AG04449 (cell line): ENCODE measurements at regions not wholly inside any gene's neighbourhood (a gene's known extent, or its start where the extent isn't known, plus 50 kb on each side); places are given as distances from the start of the nearest gene placed in this dataset.

Source experiments
- CTCF ChIA-PET: fragments of 350-600 bp; formaldehyde crosslinking; extraction: SDS; loops from one replicate; lab custom pipeline; 2021; ENCODE audit warnings: antibody characterized with exemption; lab: Yijun Ruan, JAX
- POLR2A ChIA-PET: fragments of 400-600, 350-600 bp; formaldehyde crosslinking; extraction: SDS; loops from one replicate; lab custom pipeline; 2020; ENCODE audit warnings: antibody characterized with exemption, inconsistent platforms; lab: Yijun Ruan, JAX
- DNase-seq: peaks from one replicate; pipeline ENCODE4 v3.0.0-alpha.2; 2010; ENCODE audit warnings: low read depth, low spot score
- H3K4me3 ChIP-seq: 2 replicates; pipeline ENCODE4 v1.5.1; 2011; ENCODE audit warnings: low read depth, mild to moderate bottlenecking, control low read depth, low read length
- TF ChIP-seq, protein P1 (sequence below): IDR thresholded peaks from one replicate; pipeline ENCODE4 v1.5.1; 2011; ENCODE audit warnings: mild to moderate bottlenecking, moderate library complexity, low read length, control low read depth, inconsistent platforms; ENCODE audit not compliant: insufficient read depth; ENCODE audit errors: missing control alignments

- no peak overlapping the region for H3K4me3 ChIP-seq
- DNase-seq, result no peak
- TF ChIP-seq, protein P1, sequence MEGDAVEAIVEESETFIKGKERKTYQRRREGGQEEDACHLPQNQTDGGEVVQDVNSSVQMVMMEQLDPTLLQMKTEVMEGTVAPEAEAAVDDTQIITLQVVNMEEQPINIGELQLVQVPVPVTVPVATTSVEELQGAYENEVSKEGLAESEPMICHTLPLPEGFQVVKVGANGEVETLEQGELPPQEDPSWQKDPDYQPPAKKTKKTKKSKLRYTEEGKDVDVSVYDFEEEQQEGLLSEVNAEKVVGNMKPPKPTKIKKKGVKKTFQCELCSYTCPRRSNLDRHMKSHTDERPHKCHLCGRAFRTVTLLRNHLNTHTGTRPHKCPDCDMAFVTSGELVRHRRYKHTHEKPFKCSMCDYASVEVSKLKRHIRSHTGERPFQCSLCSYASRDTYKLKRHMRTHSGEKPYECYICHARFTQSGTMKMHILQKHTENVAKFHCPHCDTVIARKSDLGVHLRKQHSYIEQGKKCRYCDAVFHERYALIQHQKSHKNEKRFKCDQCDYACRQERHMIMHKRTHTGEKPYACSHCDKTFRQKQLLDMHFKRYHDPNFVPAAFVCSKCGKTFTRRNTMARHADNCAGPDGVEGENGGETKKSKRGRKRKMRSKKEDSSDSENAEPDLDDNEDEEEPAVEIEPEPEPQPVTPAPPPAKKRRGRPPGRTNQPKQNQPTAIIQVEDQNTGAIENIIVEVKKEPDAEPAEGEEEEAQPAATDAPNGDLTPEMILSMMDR, result no peak
- ChIA-PET CTCF (no interaction called here), POLR2A (no interaction called here)
These were observed 1029.3 kb downstream of the TECRL start for GRCh38 chr4:63379750-63380522.

DNA sequence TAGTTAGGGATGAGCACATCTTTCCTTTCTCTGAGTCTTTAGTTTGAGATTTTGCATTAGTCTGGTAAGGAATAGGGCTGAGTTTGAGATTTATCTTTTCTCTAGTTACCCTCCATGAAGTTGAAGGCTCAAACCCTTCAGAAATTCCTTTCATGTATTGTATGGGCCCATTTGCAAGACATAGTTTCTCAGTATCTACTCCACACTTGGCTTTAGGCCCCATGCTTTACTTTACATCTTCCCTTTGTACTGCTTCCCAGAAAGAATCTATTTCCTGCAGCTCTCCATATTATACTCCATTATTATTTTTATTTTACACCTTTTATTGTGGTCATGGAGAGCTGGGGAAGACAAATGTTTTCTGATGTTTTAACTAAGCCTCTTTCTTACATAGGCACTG lies 1038.2 kb downstream of the TECRL start:
- TF ChIP-seq, protein P1, result no peak
- CTCF ChIA-PET, result no interaction called here
- no peak overlapping the region for H3K4me3 ChIP-seq
- POLR2A ChIA-PET, result no interaction called here
- DNase-seq, result no peak

GRCh38 chr4:63361628-63362027 lies 1047.6 kb downstream of the TECRL start:
- H3K4me3 ChIP-seq, result no peak overlapping the region
- DNase-seq, result no peak
- ChIA-PET CTCF (no interaction called here), POLR2A (no interaction called here)
- TF ChIP-seq, protein P1, result no peak

- DNase-seq, result no peak
- H3K4me3 ChIP-seq, result no peak overlapping the region
- CTCF ChIA-PET, result no interaction called here
- TF ChIP-seq, protein P1, result no peak
- POLR2A ChIA-PET, result no interaction called here
These were observed 1048.2 kb downstream of the TECRL start for GRCh38 chr4:63361066-63361465.

- H3K4me3 ChIP-seq, result no peak overlapping the region
- POLR2A ChIA-PET, result no interaction called here
- TF ChIP-seq, protein P1, result no peak
- CTCF ChIA-PET, result no interaction called here
- DNase-seq, result no peak
These were observed 1059.6 kb downstream of the TECRL start for GRCh38 chr4:63349674-63350025.

DNA sequence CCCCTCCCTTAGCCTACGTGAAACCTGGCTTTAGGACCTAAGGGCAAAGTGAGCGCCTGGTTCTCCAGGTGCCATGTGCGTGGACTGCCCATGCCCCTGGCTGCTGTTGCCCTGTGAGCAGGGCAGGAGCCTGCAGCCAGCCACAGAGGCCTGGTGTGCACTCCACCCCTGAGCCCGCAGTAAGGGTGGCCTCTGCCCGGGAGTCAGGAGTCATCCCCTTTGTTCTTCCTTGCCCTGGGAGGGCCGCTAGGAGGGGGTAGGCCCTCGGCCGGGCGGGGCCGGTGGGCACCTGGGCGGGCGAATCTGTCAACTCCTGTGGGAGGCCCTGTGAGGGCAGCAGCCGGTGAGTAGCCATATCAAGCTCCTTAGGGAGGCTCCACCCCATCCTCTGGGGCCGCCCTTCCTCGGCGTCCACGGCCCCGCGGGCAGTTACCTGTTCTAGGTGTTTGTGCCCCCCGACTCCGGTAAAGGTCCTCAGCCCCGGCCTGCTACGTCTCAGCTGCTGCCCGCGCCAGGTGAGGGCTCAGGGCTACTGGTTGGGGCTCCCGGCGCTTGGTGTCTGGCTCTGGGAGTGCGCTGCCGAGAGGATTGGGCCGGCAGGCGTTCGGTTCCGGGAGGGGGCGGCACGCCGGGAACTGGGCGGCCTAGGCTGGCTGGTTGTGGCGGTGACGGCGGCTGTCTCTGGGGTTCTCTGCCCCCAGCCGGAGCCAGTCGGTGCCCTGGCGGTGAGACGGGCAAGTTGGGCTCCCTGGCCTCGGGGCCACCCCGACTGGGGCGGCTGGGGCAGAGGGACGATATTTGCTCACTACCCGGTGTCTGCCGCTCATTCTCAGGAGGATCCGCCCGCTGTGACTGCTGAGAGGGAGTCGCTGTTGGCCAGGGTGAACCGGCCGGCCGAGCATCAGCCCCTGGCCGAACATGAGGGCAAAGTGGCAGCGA lies 1060.2 kb downstream of the TECRL start:
- ChIA-PET POLR2A (no interaction called here), CTCF (no interaction called here)
- TF ChIP-seq, protein P1, result no peak
- DNase-seq, result no peak
- no peak overlapping the region for H3K4me3 ChIP-seq
